ENCODE measurements at regions not wholly inside any gene's neighbourhood (a gene's known extent, or its start where the extent isn't known, plus 50 kb on each side); places are given as distances from the start of the nearest gene placed in this dataset.
"Not testable (repeated sequence)": the region's sequence is repeated elsewhere in the genome, so short reads cannot be mapped to it uniquely, and the experiment has no call there.

DNA sequence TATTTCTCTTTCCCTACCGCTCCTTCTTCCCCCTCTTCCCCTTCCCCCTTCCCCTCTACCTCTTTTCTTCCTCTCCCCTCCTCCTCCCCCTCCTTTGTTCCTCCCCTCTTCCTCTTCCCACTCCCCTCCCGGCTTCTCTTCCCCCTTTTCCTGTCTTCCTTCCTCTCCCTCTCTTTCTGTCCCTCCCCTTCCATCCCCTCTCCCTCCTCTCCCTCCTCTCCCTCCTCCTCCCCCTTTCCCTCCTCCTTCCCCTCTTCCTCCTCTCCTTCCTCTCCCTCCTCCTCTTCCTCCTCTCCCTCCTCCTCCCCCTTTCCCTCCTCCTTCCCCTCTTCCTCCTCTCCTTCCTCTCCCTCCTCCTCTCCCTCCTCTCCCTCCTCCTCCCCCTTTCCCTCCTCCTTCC lies 81.5 kb downstream of the TFAP2C start:
- not testable (repeated sequence) for TF ChIP-seq CTCF (IDR thresholded peaks at IDR 0.05); ZFX (IDR thresholded peaks at IDR 0.05; ENCODE audit: borderline replicate concordance)

Data from 22Rv1 (cell line).